ENCODE measurements at regions not wholly inside any gene's neighbourhood (a gene's known extent, or its start where the extent isn't known, plus 50 kb on each side); places are given as distances from the start of the nearest gene placed in this dataset.
A peak's percentile ranks its signal among the peaks of the same experiment; 100 is the strongest.
"Not testable (repeated sequence)": the region's sequence is repeated elsewhere in the genome, so short reads cannot be mapped to it uniquely, and the experiment has no call there.

GRCh38 chr7:125065001-125065400 is 135.4 kb upstream of the POT1 start:
- TF ChIP-seq CTCF (IDR thresholded peaks at IDR 0.05; ENCODE audit: low read depth, low read length, poor library complexity, severe bottlenecking) (no peak), EZH2phosphoT487 (IDR thresholded peaks at IDR 0.05; ENCODE audit: borderline replicate concordance, low read length) (no peak)
- H3K9me3 ChIP-seq (ENCODE audit: control insufficient read depth, insufficient read depth, low read length) = no peaks in the 10 kb centered on the region
- H3K4me3 ChIP-seq (ENCODE audit: low read length) = no peak overlapping the region

GRCh38 chr7:125061776-125062397 is 132.3 kb upstream of the POT1 start:
- H3K9me3 ChIP-seq (ENCODE audit: control insufficient read depth, insufficient read depth, low read length) = no peaks in the 10 kb centered on the region
- no peaks in the 10 kb centered on the region for H3K9me2 ChIP-seq (replicated peaks; ENCODE audit: control insufficient read depth, low read length)
- no peaks in the 10 kb centered on the region for H3K27me3 ChIP-seq (ENCODE audit: control insufficient read depth, low read length)
- H3F3A ChIP-seq (ENCODE audit: control insufficient read depth, insufficient read depth) = no peaks in the 10 kb centered on the region
- no peaks in the 10 kb centered on the region for H3K4me1 ChIP-seq (ENCODE audit: control insufficient read depth, low read length)
- H4K20me1 ChIP-seq (ENCODE audit: control insufficient read depth, insufficient read depth, low read depth, low read length) = no peaks in the 10 kb centered on the region
- H3K4me2 ChIP-seq (ENCODE audit: low read length) = no peak overlapping the region
- no peak overlapping the region for H3K4me3 ChIP-seq (ENCODE audit: low read length)
- H3K79me2 ChIP-seq (ENCODE audit: control insufficient read depth, low read length) = no peaks in the 10 kb centered on the region
- no peaks in the 10 kb centered on the region for H3K36me3 ChIP-seq (ENCODE audit: control insufficient read depth, low read length)
- H3K27ac ChIP-seq (ENCODE audit: low read depth, low read length) = no peak overlapping the region
- TF ChIP-seq EZH2phosphoT487 (IDR thresholded peaks at IDR 0.05; ENCODE audit: borderline replicate concordance, low read length) = no peak
- TF ChIP-seq CTCF (IDR thresholded peaks at IDR 0.05; ENCODE audit: low read depth, low read length, poor library complexity, severe bottlenecking) = no peak

More at GRCh38 chr7:125065001-125065400, 135.4 kb upstream of the POT1 start:
- Histone ChIP-seq H3K79me2 (ENCODE audit: control insufficient read depth, low read length) (no peaks in the 10 kb centered on the region), H3K27ac (ENCODE audit: low read depth, low read length) (no peak overlapping the region), H3K4me2 (ENCODE audit: low read length) (no peak overlapping the region), H3K36me3 (ENCODE audit: control insufficient read depth, low read length) (no peaks in the 10 kb centered on the region), H4K20me1 (ENCODE audit: control insufficient read depth, insufficient read depth, low read depth, low read length) (no peaks in the 10 kb centered on the region), H3K4me1 (ENCODE audit: control insufficient read depth, low read length) (no peaks in the 10 kb centered on the region), H3F3A (ENCODE audit: control insufficient read depth, insufficient read depth) (no peaks in the 10 kb centered on the region), H3K9me2 (replicated peaks; ENCODE audit: control insufficient read depth, low read length) (no peaks in the 10 kb centered on the region), H3K27me3 (ENCODE audit: control insufficient read depth, low read length) (no peaks in the 10 kb centered on the region)

DNA sequence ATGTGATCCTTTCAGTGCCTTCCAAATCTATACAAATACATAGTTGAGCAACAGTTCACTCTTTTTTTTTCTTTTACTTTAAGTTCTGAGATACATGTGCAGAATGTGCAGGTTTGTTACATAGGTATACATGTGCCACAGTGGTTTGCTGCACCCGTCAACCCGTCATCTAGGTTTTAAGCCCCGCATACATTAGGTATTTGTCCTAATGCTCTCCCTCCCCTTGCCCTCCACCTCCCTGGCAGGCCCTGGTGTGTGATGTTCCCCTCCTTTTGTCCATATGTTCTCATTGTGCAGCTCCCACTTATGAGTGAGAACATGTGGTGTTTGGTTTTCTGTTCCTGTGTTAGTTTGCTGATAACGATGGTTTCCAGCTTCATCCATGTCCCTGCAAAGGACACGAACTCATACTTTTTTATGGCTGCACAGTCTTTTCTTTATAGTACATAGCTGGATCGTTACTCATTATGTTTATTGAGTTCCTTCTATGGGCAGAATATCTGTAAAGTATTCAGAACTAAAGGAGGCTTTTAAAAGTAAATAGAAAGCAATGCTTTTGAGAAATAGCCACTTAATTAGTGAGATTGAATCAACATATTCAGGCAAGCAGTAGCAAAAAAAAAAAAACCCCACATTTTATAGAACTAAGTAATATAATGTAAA is 131.6 kb upstream of the POT1 start:
- not testable (repeated sequence) for H3K9me2 ChIP-seq (replicated peaks; ENCODE audit: control insufficient read depth, low read length); H3K9me3 ChIP-seq (ENCODE audit: control insufficient read depth, insufficient read depth, low read length); H3K4me1 ChIP-seq (ENCODE audit: control insufficient read depth, low read length); H3K27ac ChIP-seq (ENCODE audit: low read depth, low read length); H3K4me2 ChIP-seq (ENCODE audit: low read length); H3K36me3 ChIP-seq (ENCODE audit: control insufficient read depth, low read length); H3K27me3 ChIP-seq (ENCODE audit: control insufficient read depth, low read length); H3F3A ChIP-seq (ENCODE audit: control insufficient read depth, insufficient read depth); H3K4me3 ChIP-seq (ENCODE audit: low read length); H3K79me2 ChIP-seq (ENCODE audit: control insufficient read depth, low read length); H4K20me1 ChIP-seq (ENCODE audit: control insufficient read depth, insufficient read depth, low read depth, low read length)

GRCh38 chr7:125059861-125060456 is 130.3 kb upstream of the POT1 start:
- Histone ChIP-seq H3F3A (ENCODE audit: control insufficient read depth, insufficient read depth) (no peaks in the 10 kb centered on the region), H3K27ac (ENCODE audit: low read depth, low read length) (no peak overlapping the region), H3K27me3 (ENCODE audit: control insufficient read depth, low read length) (no peaks in the 10 kb centered on the region), H3K4me1 (ENCODE audit: control insufficient read depth, low read length) (no peaks in the 10 kb centered on the region), H4K20me1 (ENCODE audit: control insufficient read depth, insufficient read depth, low read depth, low read length) (no peaks in the 10 kb centered on the region), H3K79me2 (ENCODE audit: control insufficient read depth, low read length) (no peaks in the 10 kb centered on the region), H3K9me3 (ENCODE audit: control insufficient read depth, insufficient read depth, low read length) (no peaks in the 10 kb centered on the region), H3K4me3 (ENCODE audit: low read length) (no peak overlapping the region), H3K36me3 (ENCODE audit: control insufficient read depth, low read length) (no peaks in the 10 kb centered on the region), H3K4me2 (ENCODE audit: low read length) (no peak overlapping the region), H3K9me2 (replicated peaks; ENCODE audit: control insufficient read depth, low read length) (no peaks in the 10 kb centered on the region)
- TF ChIP-seq EZH2phosphoT487 (IDR thresholded peaks at IDR 0.05; ENCODE audit: borderline replicate concordance, low read length) = no peak
- peak; percentile 41 for TF ChIP-seq CTCF (IDR thresholded peaks at IDR 0.05; ENCODE audit: low read depth, low read length, poor library complexity, severe bottlenecking)

Measured in DOHH2 (cell line).